Activated CD4-positive, alpha-beta T cell treated with anti-CD3 and anti-CD28 coated beads, Interleukin-2, Interleukin-6, amounts not matched to agents 100 ng/mL and 50 ng/mL, durations not matched to agents 16 hours and 8 hours (primary cell): ENCODE measurements at regions not wholly inside any gene's neighbourhood (a gene's known extent, or its start where the extent isn't known, plus 50 kb on each side); places are given as distances from the start of the nearest gene placed in this dataset.
"Not testable (repeated sequence)": the region's sequence is repeated elsewhere in the genome, so short reads cannot be mapped to it uniquely, and the experiment has no call there.

Source experiments
- DNase-seq: peaks from one replicate; pipeline ENCODE4 v3.0.0-alpha.2; 2020

GRCh38 chr5:54820346-54821134 lies 164.9 kb downstream of the ESM1 start:
- no peak for DNase-seq

- no peak for DNase-seq
Observed at GRCh38 chr5:54807421-54807820, 178.0 kb downstream of the ESM1 start.

GRCh38 chr5:54804521-54804920 lies 180.9 kb downstream of the ESM1 start:
- no peak for DNase-seq

- no peak for DNase-seq
Observed at GRCh38 chr5:54804086-54804485, 181.3 kb downstream of the ESM1 start.

- DNase-seq = no peak
Observed at GRCh38 chr5:54803471-54804011, 181.9 kb downstream of the ESM1 start.

GRCh38 chr5:54799645-54800044 lies 185.7 kb downstream of the ESM1 start:
- no peak for DNase-seq

- DNase-seq = no peak
Observed at GRCh38 chr5:54795777-54796176, 189.6 kb downstream of the ESM1 start.

GRCh38 chr5:54795284-54795683 lies 190.1 kb downstream of the ESM1 start:
- DNase-seq = no peak

- DNase-seq = peak; percentile 60
Observed at GRCh38 chr5:54794135-54794975, 191.0 kb downstream of the ESM1 start.

- peak; percentile 9 for DNase-seq
Observed at GRCh38 chr5:54793468-54794134, 191.8 kb downstream of the ESM1 start.

GRCh38 chr5:54792611-54793404 lies 192.6 kb downstream of the ESM1 start:
- DNase-seq = no peak

- DNase-seq = not testable (repeated sequence)
Observed at GRCh38 chr5:54787910-54788309, 197.5 kb downstream of the ESM1 start.

- DNase-seq = no peak
Observed at GRCh38 chr5:54785729-54786591, 199.4 kb downstream of the ESM1 start.

- DNase-seq = no peak
Observed at GRCh38 chr5:54778783-54779182, 206.6 kb downstream of the ESM1 start.

GRCh38 chr5:54775645-54776044 lies 209.7 kb downstream of the ESM1 start:
- no peak for DNase-seq

- DNase-seq = no peak
Observed at GRCh38 chr5:54774281-54775170, 210.9 kb downstream of the ESM1 start.

GRCh38 chr5:54772684-54773083 lies 212.7 kb downstream of the ESM1 start:
- no peak for DNase-seq

GRCh38 chr5:54772231-54772630 lies 213.2 kb downstream of the ESM1 start:
- no peak for DNase-seq

GRCh38 chr5:54769746-54770145 lies 215.6 kb downstream of the ESM1 start:
- no peak for DNase-seq

- DNase-seq = no peak
Observed at GRCh38 chr5:54769072-54769471, 216.3 kb downstream of the ESM1 start.
